ENCODE measurements at regions not wholly inside any gene's neighbourhood (a gene's known extent, or its start where the extent isn't known, plus 50 kb on each side); places are given as distances from the start of the nearest gene placed in this dataset.

- TF ChIP-seq POLR2A (IDR thresholded peaks at IDR 0.05) = no peak
- no peak for TF ChIP-seq CTCF (IDR thresholded peaks at IDR 0.05)
- DNase-seq (no peak), ATAC-seq (no peak)
- Histone ChIP-seq H3K4me1 (peaks cover 24% of the 10 kb centered on the region), H3K36me3 (replicated peaks in 1 of 2; ENCODE audit: insufficient read depth in 1 of 2, low read depth in 2 of 2) (no peaks in the 10 kb centered on the region), H3K27me3 (no peaks in the 10 kb centered on the region), H3K4me3 (no peak overlapping the region), H3K27ac (no peak overlapping the region), H3K9me3 (no peaks in the 10 kb centered on the region)
- WGBS, 2 donors = 67 to 83% methylated on average over 3 of the region's 3 CpGs
- intact Hi-C loops (cut with DNase I) = no loop called here
Observed at GRCh38 chr6:22825210-22825609, 255.8 kb downstream of the HDGFL1 start.

GRCh38 chr6:22826961-22827360, 257.6 kb downstream of the HDGFL1 start:
- intact Hi-C loops (cut with DNase I) = no loop called here
- TF ChIP-seq CTCF (IDR thresholded peaks at IDR 0.05) (no peak), POLR2A (IDR thresholded peaks at IDR 0.05) (no peak)
- 25 to 35% methylated on average over 2 of the region's 2 CpGs for WGBS, 2 donors
- DNase-seq (no peak), ATAC-seq (no peak)
- no peaks in the 10 kb centered on the region for H3K9me3 ChIP-seq
- no peaks in the 10 kb centered on the region for H3K36me3 ChIP-seq (replicated peaks in 1 of 2; ENCODE audit: insufficient read depth in 1 of 2, low read depth in 2 of 2)
- H3K27me3 ChIP-seq = no peaks in the 10 kb centered on the region
- H3K4me3 ChIP-seq = no peak overlapping the region
- H3K27ac ChIP-seq = peak overlapping the region in 3 of 4 donors; percentile 65 to 80 (median 70)
- H3K4me1 ChIP-seq = peaks cover 24% of the 10 kb centered on the region

- no peaks in the 10 kb centered on the region for H3K27me3 ChIP-seq
- no peak for TF ChIP-seq POLR2A (IDR thresholded peaks at IDR 0.05)
- TF ChIP-seq CTCF (IDR thresholded peaks at IDR 0.05) = no peak
- H3K4me1 ChIP-seq = peaks cover 24% of the 10 kb centered on the region
- H3K9me3 ChIP-seq = no peaks in the 10 kb centered on the region
- DNase-seq (no peak), ATAC-seq (peak; percentile 15)
- no peak overlapping the region for H3K4me3 ChIP-seq
- intact Hi-C loops (cut with DNase I) = no loop called here
- H3K36me3 ChIP-seq (replicated peaks in 1 of 2; ENCODE audit: insufficient read depth in 1 of 2, low read depth in 2 of 2) = no peaks in the 10 kb centered on the region
- 20 to 34% methylated on average over 1 of the region's 1 CpG for WGBS, 2 donors
- peak overlapping the region in 3 of 4 donors; percentile 65 to 80 (median 70) for H3K27ac ChIP-seq
Observed at GRCh38 chr6:22827760-22828159, 258.4 kb downstream of the HDGFL1 start.

- peak; percentile 88 for ATAC-seq
- 14 to 20% methylated on average over 12 to 13 of the region's 13 CpGs for WGBS, 2 donors
- H3K27ac ChIP-seq = peak overlapping the region; percentile 65 to 80 (median 69)
Observed at GRCh38 chr6:22828179-22829062, 259.1 kb downstream of the HDGFL1 start.

More at GRCh38 chr6:22828179-22829062, 259.1 kb downstream of the HDGFL1 start:
- DNase-seq = peak; percentile 62 to 72 (median 68)
- Histone ChIP-seq H3K4me1 (peaks cover 24% of the 10 kb centered on the region), H3K36me3 (replicated peaks in 1 of 2; ENCODE audit: insufficient read depth in 1 of 2, low read depth in 2 of 2) (no peaks in the 10 kb centered on the region), H3K9me3 (no peaks in the 10 kb centered on the region), H3K4me3 (no peak overlapping the region), H3K27me3 (no peaks in the 10 kb centered on the region)
- no peak for TF ChIP-seq POLR2A (IDR thresholded peaks at IDR 0.05)
- peak; percentile 57 to 88 (median 78) for TF ChIP-seq CTCF (IDR thresholded peaks at IDR 0.05)
- intact Hi-C loops (cut with DNase I) = no loop called here
